GM18909 (cell line): ENCODE measurements at regions not wholly inside any gene's neighbourhood (a gene's known extent, or its start where the extent isn't known, plus 50 kb on each side); places are given as distances from the start of the nearest gene placed in this dataset.

Source experiments
- ATAC-seq: cut with Tn5 transposase; IDR thresholded peaks from one replicate; pipeline ENCODE4 v1.9.1; 2021; ENCODE audit warnings: mild to moderate bottlenecking; ENCODE audit not compliant: unreplicated experiment, poor library complexity

DNA sequence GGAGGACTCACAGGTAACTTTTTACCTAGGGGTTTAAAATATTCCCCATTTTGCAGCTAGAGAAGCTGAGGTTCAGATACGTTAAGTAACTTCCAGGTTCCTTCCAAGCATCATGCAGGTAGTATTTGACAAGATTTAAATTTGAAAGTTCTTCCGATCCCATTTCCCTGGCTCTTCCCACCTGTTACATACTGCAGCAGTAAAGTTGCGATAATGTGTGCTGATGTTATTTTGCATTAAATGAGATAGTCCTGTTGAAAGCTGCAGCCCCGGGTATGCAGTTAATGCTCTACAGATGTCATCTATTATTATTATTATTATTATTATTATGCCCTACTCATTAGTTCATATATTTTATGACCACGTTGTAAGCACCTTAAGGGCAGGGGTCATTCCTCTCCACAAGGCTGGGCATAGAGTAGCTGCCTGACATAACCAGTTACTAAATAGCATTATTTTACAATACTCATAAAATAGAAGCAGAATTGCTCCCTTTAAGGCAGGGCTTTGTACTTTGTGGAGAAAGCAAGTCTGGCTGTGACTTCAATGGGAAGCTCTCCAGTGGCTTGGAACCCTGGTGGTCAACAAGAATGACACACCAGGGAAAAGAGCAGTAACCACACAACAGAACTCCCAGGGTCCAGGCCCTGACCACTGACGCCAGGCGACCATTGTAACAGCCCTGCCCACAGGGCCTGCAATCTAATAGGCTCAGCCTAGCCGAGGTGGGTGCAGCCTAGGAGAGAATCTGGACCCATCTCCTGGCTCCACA is 90.8 kb upstream of the CALM2 start:
- no peak for ATAC-seq

GRCh38 chr2:47265751-47266231 is 89.5 kb upstream of the CALM2 start:
- ATAC-seq: no peak

DNA sequence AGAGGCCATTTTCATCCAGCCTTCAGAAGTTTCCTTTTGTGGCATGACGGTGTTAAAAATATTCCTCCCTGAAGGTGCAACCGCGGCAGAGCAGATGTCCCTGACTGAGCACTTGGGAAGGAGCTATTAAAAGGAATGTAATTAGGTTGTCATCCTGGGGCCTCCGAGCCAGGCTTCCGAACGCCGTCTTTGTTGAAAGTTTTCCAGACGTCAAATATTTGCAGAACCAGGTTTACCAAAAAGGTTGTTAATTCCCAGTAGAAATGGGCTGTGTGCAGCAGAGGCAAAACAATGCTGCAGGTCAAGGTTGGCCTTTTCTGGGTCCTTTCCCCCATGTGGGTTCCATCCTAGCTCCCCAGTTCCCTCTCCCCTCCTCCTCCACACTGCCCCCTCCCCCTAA is 88.8 kb upstream of the CALM2 start:
- ATAC-seq: no peak

GRCh38 chr2:47264686-47265085 is 88.4 kb upstream of the CALM2 start:
- no peak for ATAC-seq

GRCh38 chr2:47264143-47264542 is 87.8 kb upstream of the CALM2 start:
- ATAC-seq: no peak

- no peak for ATAC-seq
Measured at GRCh38 chr2:47262657-47263056, 86.3 kb upstream of the CALM2 start.

GRCh38 chr2:47260971-47261370 is 84.7 kb upstream of the CALM2 start:
- ATAC-seq: no peak

- no peak for ATAC-seq
Measured at GRCh38 chr2:47259829-47260228, 83.5 kb upstream of the CALM2 start.

DNA sequence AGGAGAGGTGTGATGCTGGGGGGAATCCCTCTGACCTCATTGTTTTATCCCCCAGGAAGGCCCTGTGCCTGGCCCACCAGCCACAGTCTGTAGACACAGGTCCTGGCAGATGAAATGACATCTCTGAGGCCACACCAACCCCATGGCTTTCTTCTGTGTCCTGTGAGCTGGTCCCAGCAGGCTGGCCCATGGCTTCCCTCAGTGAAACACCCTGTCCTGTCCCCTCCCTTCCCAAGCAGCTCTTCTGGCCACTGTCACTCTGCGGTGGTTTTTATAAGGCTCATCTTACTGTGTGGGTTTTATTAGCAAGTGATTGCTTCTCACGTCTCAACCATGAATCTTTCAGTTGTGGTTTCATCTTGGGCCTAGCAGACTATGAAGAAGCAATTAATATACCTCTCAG is 81.6 kb upstream of the CALM2 start:
- ATAC-seq: no peak

DNA sequence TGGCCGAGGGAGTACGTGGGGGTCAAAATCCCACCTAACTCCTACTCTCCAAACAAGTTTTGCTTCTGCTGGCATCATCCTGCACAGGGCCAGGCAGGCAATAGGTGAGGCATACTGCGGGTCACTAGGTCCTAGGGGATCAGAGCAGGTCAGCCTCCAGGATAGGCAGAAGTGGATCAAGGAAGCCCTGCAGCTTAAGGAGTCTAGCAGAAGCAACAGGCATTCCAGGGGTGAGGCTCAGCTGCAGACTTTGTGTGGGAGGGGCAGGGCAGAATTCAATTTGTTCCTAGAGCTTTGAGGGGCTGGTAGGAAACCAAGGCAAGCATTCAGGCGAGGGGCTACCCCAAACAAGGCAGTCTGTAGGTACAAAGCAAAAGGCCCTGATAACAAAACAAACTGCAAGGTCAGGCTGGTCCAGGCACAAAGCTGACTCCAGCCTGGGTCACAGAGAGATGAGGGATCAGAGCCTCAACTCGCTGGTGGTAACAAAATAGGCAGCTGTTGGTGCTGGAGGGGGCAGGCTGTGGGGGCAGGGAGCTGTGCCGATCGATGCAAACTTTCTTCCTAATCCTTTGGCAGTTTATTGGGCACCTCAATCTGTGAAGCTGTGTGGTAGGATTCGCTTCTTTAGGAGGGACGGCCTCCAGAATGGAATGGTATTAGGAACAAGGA is 80.2 kb upstream of the CALM2 start:
- ATAC-seq: no peak

- ATAC-seq: no peak
Measured at GRCh38 chr2:47255794-47256193, 79.5 kb upstream of the CALM2 start.

DNA sequence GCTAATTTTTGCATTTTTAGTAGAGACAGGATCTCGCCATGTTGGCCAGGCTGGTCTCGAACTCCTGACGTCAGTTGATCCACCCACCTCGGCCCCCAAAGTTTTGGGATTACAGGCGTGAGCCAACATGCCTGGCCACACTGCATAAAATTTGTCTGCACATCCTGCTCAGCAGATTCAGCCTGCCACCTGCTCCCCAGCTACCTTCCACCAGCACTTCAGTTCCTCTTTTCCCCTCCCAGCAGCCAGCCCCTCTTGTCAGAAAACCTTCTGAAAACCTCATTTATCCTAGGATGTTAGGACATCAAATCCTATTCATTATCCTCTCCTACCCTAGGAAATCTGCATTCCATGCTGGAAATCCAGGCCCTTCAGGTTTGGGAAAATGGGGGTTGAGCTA is 78.2 kb upstream of the CALM2 start:
- ATAC-seq: no peak

DNA sequence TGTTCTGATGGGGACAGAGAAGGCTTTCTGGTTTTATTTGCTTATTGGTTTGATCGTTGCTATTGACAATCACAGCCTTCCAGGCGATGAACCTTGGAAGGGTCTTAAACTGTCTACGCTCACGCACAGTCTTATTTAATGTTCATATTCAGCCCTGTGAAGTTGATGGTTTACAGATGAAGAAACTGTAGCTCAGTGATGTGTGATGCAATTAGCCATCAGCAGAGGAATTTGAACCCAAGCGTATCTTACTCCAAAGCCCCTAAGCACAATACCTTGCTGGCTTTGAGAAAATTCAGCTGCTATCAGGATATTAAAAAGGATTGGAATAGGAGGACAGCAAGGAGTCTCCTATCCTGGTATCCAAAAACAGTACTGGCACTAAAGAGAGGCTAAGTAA is 77.1 kb upstream of the CALM2 start:
- ATAC-seq: no peak

DNA sequence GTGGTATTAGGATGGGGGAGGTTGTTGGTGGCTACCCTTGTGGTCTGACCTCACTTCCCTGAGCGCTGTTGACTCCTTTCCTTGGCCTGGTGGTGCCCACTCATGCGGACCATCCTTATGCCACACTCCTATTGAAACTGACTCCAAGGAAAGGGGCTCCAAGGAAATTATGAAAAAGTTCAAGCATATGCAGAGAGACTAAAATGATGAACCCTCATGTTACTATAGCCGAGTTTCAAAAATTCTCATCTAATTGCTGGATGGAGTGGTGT is 75.0 kb upstream of the CALM2 start:
- no peak for ATAC-seq

GRCh38 chr2:47250586-47251403 is 74.5 kb upstream of the CALM2 start:
- ATAC-seq: no peak

DNA sequence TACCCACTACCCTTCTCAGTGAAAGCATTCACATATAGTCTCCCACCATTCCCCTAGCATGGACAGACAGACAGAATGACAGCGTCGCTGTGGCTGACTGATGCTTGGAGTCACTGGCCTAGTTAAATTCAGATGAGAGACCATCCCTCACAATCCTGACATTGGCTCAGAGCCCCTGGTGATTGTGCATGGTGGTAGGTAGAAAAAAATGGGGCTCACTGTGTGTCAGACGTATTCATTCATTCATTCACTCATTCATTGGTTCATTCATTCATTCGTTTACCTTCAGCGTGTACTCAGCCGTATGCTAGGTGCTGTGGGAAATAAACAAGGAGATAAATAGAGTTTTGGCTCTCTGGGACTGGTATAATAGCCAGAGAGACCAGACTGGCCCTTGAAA is 73.6 kb upstream of the CALM2 start:
- ATAC-seq: no peak

DNA sequence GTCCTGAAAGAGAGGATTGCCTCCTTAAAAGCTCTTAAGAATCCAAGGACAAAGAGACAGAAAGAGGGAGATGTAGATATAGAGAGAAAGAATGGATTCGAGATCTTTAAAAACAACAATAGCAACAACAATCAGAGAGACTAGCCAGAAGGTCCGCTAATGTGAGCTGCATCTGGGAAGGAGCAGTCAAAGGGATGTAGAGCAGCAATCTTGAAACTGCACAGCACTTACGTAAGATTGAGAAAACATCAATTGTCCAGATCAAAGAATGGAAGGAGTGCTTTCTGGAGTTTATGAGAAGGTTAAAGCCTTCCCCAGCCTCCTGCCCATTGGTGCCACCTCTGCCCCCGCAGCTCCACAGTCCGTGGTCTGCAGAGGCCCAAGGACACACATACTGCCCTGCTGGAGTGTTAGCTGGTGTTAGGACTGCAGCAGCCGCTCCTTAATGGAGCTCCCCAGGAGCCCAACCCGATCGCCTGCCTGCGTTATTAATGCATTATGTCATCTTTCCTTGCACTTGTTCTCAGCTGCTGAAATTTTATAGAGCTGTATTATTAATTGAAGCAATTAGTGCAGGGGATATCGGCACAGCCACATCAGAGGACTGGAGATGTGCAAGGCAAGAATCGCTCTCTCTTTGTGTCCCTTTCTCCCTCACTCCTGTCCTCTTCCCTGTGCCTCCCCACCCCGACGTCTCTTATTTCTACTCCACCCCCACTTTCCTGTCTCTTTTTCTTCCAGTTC is 73.0 kb upstream of the CALM2 start:
- ATAC-seq: no peak

DNA sequence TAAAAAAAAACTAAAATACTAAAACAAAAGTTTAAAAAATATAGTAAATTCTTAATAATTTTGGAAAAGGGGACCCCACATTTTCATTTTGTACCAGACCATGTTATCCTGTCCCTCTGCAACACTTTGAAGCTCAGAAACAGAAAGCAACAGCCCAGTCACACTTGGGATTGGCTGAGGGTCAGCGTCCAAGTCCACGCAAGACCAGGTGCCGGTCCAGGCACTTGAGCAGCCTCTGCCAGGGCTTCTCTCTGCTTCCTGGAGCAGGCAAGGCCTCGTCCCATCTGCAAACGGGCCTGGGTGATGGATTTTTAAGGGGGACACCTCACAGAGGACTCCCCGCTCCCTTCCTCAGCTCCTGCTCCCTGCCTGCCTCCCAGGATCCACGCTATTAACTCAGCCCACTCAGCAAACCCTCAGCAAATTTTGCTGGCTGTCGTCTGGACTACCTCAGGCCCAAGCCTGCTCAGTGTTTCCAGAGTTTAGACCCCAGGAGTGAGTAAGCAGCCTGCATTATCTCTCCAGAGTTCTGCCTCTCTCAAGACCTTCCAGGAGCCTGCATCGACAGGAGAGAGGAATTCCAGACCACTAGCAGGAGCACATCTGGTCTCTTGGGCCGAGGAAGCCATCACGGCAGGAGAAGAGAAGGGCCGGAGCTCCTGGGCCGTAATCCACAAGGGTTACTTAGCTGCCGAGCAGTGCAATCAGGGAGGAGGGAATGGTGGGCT is 67.4 kb upstream of the CALM2 start:
- no peak for ATAC-seq

DNA sequence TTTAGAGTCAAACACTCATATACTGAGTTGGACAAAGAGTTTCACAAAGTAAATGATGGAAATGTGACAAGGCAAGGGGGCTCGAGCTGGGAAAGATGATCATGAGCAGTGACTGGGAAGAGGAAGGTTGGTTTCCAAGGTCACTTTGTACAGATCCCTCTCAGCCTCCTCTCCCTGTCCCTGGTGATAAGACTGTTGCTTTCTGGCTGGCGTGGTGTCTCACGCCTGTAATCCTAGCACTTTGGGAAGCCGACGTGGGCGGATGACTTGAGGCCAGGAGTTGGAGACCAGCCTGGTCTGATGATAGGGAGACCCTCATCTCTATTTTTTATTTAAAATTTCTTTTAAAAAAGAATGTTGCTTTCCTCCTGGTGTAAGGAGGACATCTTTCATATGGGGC is 65.4 kb upstream of the CALM2 start:
- ATAC-seq: no peak
